Colonic mucosa (tissue), 4 donors: ENCODE measurements at regions not wholly inside any gene's neighbourhood (a gene's known extent, or its start where the extent isn't known, plus 50 kb on each side); places are given as distances from the start of the nearest gene placed in this dataset.

Experiments used
- DNase-seq: peaks from one replicate; pipeline ENCODE4 v3.0.0-alpha.2; 2020
- H3K27ac ChIP-seq: fragments of 200-600 bp; one replicate; pipeline ENCODE4 v1.8.0; 2021
- H3K27me3 ChIP-seq: fragments of 200-600 bp; one replicate; pipeline ENCODE4 v1.8.0; 2021
- H3K36me3 ChIP-seq: fragments of 200-600 bp; one replicate; pipeline ENCODE4 v1.8.0; 2021
- H3K4me1 ChIP-seq: fragments of 200-600 bp; one replicate; pipeline ENCODE4 v1.8.0; 2021; ENCODE audit warnings: mild to moderate bottlenecking
- H3K4me3 ChIP-seq: fragments of 200-600 bp; one replicate; pipeline ENCODE4 v1.8.0; 2021
- H3K9ac ChIP-seq, 2 donors: one replicate each; pipeline ENCODE4 v1.7.0; 2013; ENCODE audit warnings: control low read depth in 2 of 2, low read depth in 2 of 2, low read length in 2 of 2
- H3K9me3 ChIP-seq: fragments of 200-600 bp; one replicate; pipeline ENCODE4 v1.8.0; 2021
- intact Hi-C: fragments of 100-400 bp; cut with DNase I; formaldehyde crosslinking; loops from one replicate; pipeline ENCODE4 v1.14.1; 2022
- TF ChIP-seq, protein P1 (sequence below): fragments of 200-600 bp; IDR thresholded peaks from one replicate; pipeline ENCODE4 v1.8.0; 2022; ENCODE audit warnings: antibody characterized with exemption, mild to moderate bottlenecking
- donor health status: healthy.
- donor health status: DM: no; HTN: no; CAD: no.
- donor health status: DM: no; HTN: no; CAD: no.

DNA sequence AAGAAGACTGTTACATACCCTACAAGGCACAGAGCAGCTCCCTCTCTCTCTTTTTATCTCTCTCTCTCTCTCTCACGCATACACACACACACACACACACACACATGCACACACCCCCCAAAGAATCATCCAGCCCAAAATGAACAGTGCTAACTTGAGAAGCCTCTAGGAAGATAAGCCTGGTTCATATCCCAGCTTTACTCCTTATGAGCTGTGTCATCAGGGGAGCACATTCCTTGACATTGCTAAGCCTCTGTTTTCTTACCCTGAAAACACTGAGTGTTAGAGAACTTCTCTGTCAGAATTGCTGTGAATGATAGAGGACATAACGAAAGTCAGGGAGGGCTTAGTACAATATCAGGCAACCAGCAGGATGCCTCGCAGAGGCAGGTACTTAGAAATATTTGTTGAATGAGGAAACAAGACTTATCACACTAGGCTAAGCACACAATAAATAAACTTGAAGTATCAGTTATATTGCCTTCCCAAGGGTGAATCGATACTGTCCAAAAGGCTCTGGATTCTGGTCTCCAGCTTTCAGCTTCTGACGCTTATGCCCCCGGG lies 725.6 kb upstream of the ID2 start:
- H3K27me3 ChIP-seq = no peaks in the 10 kb centered on the region
- no peaks in the 10 kb centered on the region for H3K4me1 ChIP-seq
- H3K4me3 ChIP-seq = no peak overlapping the region
- H3K9me3 ChIP-seq = no peaks in the 10 kb centered on the region
- intact Hi-C loops = no loop called here
- no peak overlapping the region for H3K27ac ChIP-seq
- no peak for DNase-seq
- TF ChIP-seq, protein P1, sequence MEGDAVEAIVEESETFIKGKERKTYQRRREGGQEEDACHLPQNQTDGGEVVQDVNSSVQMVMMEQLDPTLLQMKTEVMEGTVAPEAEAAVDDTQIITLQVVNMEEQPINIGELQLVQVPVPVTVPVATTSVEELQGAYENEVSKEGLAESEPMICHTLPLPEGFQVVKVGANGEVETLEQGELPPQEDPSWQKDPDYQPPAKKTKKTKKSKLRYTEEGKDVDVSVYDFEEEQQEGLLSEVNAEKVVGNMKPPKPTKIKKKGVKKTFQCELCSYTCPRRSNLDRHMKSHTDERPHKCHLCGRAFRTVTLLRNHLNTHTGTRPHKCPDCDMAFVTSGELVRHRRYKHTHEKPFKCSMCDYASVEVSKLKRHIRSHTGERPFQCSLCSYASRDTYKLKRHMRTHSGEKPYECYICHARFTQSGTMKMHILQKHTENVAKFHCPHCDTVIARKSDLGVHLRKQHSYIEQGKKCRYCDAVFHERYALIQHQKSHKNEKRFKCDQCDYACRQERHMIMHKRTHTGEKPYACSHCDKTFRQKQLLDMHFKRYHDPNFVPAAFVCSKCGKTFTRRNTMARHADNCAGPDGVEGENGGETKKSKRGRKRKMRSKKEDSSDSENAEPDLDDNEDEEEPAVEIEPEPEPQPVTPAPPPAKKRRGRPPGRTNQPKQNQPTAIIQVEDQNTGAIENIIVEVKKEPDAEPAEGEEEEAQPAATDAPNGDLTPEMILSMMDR = no peak
- H3K36me3 ChIP-seq = no peaks in the 10 kb centered on the region
- H3K9ac ChIP-seq = no peak overlapping the region

DNA sequence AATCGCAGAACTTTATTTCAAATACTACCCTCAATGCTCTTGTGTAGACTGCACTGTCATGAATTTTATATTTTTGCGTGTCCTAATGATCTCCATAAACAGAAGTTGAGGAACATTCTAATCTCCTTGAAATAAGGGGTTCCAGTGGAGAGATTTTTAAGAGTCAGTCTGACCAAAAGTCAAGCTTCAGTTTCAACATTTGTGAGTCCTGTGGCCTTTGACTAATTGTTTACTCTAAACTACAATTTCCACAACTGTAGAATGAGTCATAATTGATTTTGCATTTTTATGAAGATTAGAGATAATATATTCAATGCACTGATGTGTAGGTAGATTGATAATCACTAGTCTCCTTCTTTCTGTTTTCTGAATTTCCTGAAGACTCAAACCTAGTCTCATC lies 720.3 kb upstream of the ID2 start:
- TF ChIP-seq, protein P1 = no peak
- DNase-seq = no peak
- H3K9me3 ChIP-seq = no peaks in the 10 kb centered on the region
- no peak overlapping the region for H3K27ac ChIP-seq
- intact Hi-C loops = no loop called here
- no peaks in the 10 kb centered on the region for H3K4me1 ChIP-seq
- no peak overlapping the region for H3K4me3 ChIP-seq
- H3K9ac ChIP-seq = no peak overlapping the region
- no peaks in the 10 kb centered on the region for H3K36me3 ChIP-seq
- no peaks in the 10 kb centered on the region for H3K27me3 ChIP-seq

DNA sequence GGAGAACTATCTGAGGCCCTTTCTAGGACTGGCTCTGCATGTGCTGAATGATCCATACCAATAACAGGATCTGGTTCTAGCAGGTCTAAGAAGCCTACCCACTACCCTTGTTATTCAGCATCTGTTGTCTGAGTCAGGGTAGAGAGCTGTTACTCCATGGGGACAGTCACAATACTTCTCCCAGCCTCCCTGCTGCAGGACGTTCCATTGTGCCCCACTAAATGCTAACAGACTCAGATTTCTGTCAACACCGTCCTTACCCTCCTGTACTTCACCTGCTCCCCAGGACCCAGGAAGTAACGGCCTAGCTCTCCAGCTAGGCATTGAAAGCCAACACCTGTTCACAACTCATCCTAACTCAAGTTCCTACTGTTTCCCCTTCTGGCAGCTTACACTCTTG lies 719.7 kb upstream of the ID2 start:
- intact Hi-C loops = no loop called here
- TF ChIP-seq, protein P1 = no peak
- H3K27ac ChIP-seq = no peak overlapping the region
- H3K4me3 ChIP-seq = no peak overlapping the region
- H3K36me3 ChIP-seq = no peaks in the 10 kb centered on the region
- H3K27me3 ChIP-seq = no peaks in the 10 kb centered on the region
- no peaks in the 10 kb centered on the region for H3K4me1 ChIP-seq
- no peak for DNase-seq
- H3K9ac ChIP-seq = no peak overlapping the region
- no peaks in the 10 kb centered on the region for H3K9me3 ChIP-seq

DNA sequence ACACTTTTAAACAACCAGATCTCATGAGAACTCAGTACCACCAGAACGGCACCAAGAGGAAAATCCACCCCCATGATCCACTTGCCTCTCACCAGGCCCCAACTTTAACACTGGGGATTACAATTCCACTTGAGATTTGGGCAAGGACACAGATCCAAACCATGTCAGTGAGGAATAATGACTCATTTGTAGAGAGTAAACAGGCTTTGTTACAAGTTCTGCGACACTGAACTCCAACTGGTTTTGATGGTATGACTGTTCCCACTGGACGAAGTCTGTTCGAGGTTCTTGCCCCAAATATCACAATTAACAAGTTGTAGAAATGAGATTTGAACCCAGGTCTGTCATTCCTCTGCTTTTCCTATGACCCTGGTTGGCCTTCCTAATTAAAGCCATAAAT lies 718.1 kb upstream of the ID2 start:
- no peak overlapping the region for H3K4me3 ChIP-seq
- intact Hi-C loops = no loop called here
- H3K27me3 ChIP-seq = no peaks in the 10 kb centered on the region
- H3K9ac ChIP-seq = no peak overlapping the region
- H3K4me1 ChIP-seq = no peaks in the 10 kb centered on the region
- TF ChIP-seq, protein P1 = no peak
- no peak overlapping the region for H3K27ac ChIP-seq
- H3K36me3 ChIP-seq = no peaks in the 10 kb centered on the region
- no peaks in the 10 kb centered on the region for H3K9me3 ChIP-seq
- DNase-seq = no peak

DNA sequence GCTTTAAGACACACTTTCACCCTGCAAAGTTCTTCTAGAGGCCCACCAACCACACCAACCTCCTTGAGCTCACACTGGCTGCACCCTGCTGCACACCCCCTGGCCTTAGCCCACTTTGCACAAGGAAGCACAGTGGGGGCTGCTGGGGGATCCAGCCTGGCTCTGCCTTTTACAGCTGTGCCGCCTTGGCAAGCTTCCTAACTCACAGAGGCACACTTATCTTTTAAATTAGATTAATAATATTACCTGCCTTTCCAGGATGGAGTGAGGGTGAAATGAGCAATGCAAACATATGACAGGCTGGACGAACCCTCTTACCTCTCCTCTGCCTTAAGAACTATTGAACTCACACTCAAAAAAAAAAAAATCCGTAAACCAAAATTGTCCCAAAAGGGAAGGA lies 715.8 kb upstream of the ID2 start:
- no peak overlapping the region for H3K4me3 ChIP-seq
- no peaks in the 10 kb centered on the region for H3K4me1 ChIP-seq
- intact Hi-C loops = no loop called here
- DNase-seq = no peak
- TF ChIP-seq, protein P1 = no peak
- no peaks in the 10 kb centered on the region for H3K27me3 ChIP-seq
- H3K27ac ChIP-seq = no peak overlapping the region
- H3K9me3 ChIP-seq = no peaks in the 10 kb centered on the region
- H3K36me3 ChIP-seq = no peaks in the 10 kb centered on the region
- H3K9ac ChIP-seq = no peak overlapping the region
